GM03348 (cell line): ENCODE measurements at regions not wholly inside any gene's neighbourhood (a gene's known extent, or its start where the extent isn't known, plus 50 kb on each side); places are given as distances from the start of the nearest gene placed in this dataset.
A peak's percentile ranks its signal among the peaks of the same experiment; 100 is the strongest.

Source experiments
- DNase-seq: peaks from one replicate; pipeline ENCODE4 v3.0.0; 2012; ENCODE audit warnings: low spot score

- no peak for DNase-seq
Observed at GRCh38 chr13:33891196-33891742, 73.3 kb downstream of the RFC3 start.

GRCh38 chr13:33893559-33893958 is 75.6 kb downstream of the RFC3 start:
- DNase-seq, result no peak

GRCh38 chr13:33904431-33904830 is 86.5 kb downstream of the RFC3 start:
- DNase-seq, result no peak

- no peak for DNase-seq
Observed at GRCh38 chr13:33908116-33908515, 90.2 kb downstream of the RFC3 start.

DNA sequence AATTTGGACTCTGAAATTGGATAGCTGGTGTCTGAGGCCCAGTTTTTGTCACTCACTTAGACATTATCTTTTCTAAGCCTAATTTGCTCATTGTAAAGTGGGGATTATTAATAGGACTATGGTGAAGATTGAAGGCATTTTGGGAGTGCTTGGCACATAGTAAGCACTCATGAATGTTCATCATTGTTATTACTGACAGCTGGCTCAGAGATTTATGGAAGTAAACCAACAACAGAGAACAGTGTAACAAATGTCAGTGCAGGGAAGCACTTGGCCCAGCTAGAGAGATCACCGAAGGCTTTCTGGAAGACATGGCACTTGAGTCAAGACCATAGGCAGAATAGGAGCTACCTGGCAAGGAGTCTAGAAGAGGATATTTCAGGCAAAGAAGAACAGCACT is 92.3 kb downstream of the RFC3 start:
- DNase-seq, result no peak

DNA sequence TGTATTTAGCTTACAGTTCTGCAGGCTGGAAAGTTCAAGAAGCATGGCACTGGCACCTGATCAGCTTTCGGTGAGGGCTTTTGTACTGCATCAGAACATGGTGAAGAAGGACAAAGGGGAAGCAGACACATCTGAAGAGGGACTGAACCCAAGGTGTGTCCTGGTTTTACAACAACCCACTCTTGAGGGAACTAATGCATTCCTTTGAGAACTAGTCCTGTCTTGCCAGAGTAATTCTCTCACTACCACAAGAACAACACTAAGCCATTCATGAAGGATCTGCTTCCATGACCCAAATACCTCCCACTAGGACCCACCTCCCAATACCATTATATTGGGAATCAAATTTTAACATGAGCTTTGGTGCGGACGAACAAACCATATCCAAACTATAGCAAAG is 93.6 kb downstream of the RFC3 start:
- DNase-seq, result no peak

DNA sequence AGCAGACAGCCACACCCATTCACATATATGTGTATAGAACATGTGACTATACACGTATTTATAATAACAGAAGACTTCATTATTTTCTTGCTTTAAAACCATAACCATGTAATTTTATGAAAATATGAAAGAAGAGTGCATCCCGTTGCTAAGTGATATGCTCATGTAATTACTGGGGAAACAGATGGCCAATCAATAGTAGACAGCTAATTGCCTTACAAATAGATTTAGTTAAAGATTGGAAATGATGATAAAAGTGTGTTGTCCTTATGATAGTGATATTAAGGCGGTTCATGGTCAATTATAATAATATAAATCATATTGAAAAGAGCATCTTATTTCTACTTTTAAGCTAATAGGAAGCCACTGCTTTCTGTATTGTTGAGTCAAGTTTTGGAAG is 95.9 kb downstream of the RFC3 start:
- DNase-seq, result no peak

- no peak for DNase-seq
Observed at GRCh38 chr13:33917190-33917589, 99.2 kb downstream of the RFC3 start.

DNA sequence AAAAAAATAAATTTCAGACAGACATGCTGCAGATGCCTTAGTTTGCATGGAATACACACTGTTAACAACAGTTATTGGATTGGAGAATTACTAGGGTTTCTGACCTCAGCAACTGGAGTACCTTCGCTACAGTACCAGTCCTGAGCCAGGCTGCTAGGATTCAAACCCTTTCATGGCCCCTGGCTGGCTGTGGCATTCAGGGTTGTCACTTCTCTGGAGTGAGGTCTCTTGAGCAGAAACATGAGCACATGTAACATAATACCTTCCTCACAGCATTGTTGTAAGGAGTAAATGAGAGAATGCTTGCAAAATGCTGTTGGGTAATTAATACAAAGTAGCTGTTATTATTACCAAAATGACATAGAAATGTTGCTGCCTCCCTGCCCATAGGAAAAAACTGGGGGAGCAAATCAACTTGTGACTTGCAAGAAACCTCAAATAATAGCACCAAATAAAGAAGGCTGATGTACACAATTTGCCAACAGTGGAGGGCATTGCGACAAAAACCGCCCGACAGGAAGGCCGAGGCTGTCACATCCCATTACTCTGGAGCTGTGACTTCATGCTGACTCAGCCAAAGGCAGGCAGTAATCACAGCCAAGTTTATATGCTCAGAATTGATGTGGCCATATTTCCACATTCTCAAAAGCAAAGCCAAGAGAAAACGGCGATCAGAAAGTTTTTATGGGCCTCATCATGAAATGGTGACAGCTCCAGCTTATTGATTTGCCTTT is 100.4 kb downstream of the RFC3 start:
- DNase-seq, result peak; percentile 74

- no peak for DNase-seq
Observed at GRCh38 chr13:33919120-33919519, 101.2 kb downstream of the RFC3 start.

- DNase-seq, result no peak
Observed at GRCh38 chr13:33925563-33925962, 107.6 kb downstream of the RFC3 start.

DNA sequence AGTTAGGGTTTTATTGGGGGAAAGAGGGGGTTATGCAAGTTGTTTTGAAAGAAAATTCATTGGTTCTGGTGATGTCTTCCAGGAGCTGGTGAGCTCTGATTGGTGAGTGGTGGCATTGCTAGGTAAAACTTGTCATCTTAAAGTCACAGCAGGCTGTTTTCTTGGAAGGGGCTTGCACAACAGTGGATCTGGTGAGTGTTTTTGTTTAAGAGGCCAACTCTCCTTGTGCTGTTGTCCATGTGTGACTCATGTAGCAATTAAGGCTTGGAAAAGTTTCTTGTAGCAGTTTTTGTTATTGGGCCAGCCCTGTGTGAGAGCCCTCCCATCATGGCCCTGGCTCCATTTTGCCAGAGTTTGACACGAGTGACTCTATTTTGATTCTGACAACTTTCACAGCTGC is 109.4 kb downstream of the RFC3 start:
- DNase-seq, result peak; percentile 22

DNA sequence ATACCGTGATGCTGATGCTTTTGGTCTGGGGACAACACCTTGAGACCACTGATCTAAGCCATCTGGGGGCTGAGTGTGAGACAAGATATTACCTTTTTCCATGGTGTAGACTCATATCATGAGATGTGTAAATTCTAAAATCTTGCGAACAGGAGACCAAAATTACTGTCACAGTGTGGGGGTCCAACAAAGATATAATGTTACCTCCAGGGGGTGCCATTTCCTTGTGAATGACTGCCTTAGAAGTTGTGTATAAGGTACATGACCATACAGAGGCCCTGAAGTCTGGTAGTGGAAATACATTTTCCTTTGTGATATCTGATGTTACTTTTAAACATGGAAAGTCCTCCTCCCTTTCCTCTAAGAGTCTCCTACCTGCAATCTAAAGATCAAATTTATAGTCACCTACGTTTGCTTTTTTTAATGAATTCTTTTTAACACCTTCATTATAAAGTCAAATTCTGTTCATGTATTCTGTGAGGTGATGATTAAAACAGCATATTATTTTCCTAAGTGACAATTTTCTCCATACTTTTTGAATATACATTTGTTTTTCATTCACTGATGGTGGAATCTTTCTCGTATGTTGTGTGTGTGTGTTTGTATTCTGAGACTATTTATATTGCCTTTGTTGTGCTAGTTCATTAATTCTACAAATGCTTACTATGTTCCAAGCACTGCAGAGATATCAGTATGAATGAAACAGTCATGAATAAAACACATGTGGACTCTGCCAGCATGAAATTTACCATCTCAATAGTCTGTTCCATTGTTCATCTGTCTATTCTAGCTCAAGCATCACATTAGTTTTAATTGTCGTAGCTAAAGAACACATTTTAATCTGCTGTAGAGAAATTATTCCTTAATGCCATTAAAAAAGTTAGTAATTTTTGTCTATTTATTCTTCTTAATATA is 113.7 kb downstream of the RFC3 start:
- peak; percentile 46 for DNase-seq

DNA sequence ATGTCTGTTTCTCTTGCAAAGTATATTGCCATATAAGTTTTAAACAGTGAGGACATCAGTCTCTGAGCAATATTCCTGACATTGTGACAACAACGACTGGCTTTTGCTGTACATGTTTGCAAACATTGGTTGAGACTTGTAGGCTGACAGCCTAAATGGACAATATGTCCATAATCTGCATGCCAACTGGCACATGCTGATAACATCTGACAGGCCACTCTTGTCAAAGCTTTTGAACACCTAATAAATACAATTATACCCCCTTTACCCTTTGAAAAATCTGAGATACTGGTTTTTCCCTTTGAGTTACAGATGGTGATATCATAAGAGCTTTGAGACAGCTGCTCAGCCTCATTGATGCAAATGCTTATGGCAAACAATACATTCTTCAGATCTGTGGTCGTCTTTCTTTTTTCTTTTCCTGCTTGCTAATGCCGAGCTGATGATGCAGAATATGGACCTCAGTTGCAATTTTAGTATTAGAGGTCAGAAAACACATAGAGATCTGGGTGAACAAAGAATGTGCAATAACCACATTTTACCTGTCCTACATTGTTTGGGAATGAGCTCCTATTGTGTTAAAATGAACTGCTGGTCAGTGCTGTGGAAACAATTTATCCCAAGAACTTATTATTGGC is 114.9 kb downstream of the RFC3 start:
- no peak for DNase-seq

DNA sequence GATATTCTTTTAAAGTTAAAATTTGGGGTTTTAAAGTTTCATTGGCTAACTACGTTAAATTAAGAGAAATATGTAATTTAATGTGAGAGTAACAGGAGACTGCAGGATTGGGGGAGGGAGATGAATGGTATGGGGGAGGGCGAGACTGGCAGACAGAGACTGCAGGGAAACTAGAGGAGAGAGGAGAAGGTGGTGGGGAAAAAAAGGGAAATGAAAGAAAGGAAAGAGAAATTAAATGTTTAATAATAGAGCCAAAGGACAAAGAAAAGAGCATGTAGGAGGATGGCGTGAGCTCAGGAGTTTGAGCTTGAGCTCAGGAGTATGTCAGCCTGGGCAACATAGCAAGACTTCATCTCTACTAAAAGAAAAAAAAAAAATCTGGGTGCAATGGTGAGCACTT is 115.9 kb downstream of the RFC3 start:
- no peak for DNase-seq

DNA sequence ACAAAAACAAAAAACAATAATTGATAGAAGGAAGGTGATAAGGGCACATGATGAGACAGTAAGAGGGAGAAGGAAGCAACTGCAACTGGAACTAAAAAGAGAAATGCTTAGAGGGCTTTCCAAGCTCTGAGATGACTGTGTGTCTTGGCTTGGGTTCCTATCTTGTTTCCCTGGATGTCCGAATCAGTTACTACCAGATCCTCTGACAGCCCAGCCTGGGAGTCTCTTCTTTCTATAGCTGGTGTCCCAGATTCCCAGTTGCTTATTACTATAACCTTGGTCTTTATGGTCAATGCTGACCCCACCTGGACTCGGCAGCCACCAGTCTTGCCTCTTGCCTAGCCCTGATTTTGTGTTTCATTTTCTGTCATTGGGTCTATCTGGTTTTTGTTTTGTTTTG is 116.4 kb downstream of the RFC3 start:
- no peak for DNase-seq

DNA sequence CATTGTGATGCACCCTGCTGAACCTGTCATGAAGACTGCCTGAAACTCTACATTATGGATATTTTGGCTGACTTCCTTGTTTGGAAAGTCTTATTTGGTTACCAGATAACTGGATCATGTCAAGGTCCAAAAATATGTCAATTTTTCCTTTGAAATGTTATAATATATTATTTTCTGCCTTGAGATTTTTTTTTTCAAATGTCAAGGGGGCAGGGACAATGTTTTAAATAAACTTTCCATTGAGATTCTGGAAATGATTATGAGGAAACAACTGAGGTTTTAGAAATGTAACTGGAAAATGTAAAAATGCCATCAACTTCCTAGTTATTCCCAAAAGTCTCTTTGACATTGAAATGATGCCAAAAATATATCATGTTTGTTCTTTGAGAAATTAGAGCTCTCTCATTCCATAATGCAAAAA is 117.0 kb downstream of the RFC3 start:
- DNase-seq, result no peak

- DNase-seq, result no peak
Observed at GRCh38 chr13:33935969-33936368, 118.0 kb downstream of the RFC3 start.

DNA sequence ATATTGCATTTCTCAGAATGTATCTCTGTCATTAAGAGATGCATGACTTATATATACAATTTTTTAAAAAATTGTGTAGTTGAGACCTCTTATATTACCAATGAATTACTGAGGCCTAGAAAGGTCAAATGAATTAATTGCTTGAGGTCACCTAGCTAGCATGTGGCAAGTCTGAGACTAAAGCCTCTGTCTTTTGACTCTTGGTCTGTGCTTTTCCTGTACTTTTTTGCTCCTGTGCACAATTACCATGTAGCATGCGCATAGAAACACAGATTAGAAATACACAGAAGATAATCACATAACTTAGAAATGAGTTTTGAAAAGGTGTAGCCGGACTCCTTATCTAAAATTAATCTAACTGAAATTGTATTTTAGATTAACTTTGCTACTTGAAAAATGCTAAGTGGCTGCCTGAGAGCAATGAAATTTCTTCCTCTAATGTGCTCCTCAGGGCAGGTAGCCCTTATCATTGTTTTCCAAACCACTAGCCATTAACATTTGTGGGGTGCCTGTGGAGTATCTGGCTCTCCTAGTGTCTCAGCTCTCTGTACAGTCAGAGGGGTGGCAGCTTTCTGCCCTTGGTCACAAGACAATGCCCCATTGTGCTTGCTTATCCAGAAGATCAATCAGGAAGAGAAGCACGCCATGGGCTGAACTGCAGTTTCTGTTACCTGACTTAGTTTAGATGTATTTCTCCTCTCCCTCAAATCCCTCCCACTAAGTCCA is 119.6 kb downstream of the RFC3 start:
- no peak for DNase-seq

- peak; percentile 17 for DNase-seq
Observed at GRCh38 chr13:33940256-33940655, 122.3 kb downstream of the RFC3 start.

- no peak for DNase-seq
Observed at GRCh38 chr13:33940898-33941297, 122.9 kb downstream of the RFC3 start.

- DNase-seq, result no peak
Observed at GRCh38 chr13:33945477-33945876, 127.5 kb downstream of the RFC3 start.
